HG03108 (cell line): ENCODE measurements at regions not wholly inside any gene's neighbourhood (a gene's known extent, or its start where the extent isn't known, plus 50 kb on each side); places are given as distances from the start of the nearest gene placed in this dataset.

Experiments used
- ATAC-seq: cut with Tn5 transposase; IDR thresholded peaks from one replicate; pipeline ENCODE4 v1.9.1; 2021; ENCODE audit warnings: moderate library complexity; ENCODE audit not compliant: unreplicated experiment

DNA sequence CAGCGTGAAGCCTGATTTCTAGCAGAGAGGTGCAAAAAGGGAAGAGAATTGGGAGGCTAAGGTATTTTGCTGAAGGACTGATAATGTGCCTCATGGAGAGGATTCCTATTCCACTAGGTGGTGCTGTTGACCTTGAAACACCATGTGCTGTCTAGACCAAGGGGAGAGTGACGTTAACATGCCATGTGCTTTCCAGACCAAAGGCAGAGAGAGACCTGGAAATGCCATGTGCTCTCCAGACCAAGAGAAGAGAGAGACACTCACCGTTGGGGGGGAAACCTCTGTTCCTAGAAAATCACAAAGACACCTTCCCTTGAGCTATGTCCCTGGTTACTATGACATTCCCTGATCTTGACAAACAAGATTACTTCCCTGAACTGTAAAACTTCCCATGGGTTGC is 286.0 kb upstream of the TUSC1 start:
- no peak for ATAC-seq

DNA sequence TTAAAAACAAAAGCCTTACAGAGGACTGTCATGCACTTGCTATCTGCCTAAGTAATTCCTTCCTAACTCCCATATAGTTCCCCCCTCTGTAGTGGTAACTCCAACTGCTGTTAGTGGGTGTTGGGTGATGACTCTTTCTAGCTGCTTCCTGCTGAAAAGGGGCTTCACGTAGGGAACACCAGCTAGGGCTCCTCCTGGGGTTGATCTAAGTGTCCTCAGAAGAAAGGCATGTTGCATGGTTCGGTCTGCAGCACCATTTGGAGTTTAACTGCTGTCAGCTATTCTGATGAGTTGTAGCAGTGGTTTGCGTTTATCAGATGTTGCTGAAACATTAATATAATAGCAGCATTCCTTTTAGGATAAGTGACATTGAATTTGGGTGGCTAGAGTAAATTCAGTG is 281.9 kb upstream of the TUSC1 start:
- no peak for ATAC-seq

DNA sequence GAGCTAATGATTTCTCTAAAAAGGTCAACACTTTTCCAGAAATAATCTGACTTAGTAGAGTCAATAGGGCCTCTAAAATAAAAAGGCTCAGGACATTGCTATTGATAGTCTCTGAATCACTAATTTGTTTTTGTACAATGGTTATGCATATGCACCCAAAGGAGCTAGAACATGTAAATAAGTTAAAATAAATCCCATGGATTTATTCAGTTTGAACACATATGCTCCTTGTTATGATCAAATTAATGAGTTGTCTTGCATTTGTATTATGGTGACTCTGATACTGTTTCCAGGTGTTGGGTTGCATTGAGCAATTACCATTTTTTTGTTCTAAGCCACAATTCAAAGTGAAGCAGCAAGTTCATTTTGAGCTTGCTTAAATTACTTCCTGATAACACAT is 276.0 kb upstream of the TUSC1 start:
- no peak for ATAC-seq

GRCh38 chr9:25948182-25948581 is 269.9 kb upstream of the TUSC1 start:
- no peak for ATAC-seq

DNA sequence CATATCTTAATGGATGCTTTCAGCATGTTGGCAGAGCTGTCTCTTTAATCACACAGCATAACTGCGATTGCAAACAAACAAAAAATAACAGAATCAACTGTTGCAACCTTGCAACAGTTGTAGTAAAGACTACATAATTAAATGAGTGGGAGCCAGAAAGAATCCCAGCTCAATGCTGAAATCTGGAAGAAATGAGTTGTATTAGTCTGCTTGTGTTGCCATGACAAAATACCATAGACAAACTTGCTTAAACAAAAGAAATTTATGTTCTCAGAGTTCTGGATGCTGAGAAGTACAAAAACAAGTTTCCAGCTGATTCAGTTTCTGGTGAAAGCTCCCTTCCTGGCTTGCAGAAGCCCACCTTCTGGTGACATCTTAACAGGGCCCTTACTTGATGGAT is 260.9 kb upstream of the TUSC1 start:
- no peak for ATAC-seq

- ATAC-seq: no peak
These were observed 257.8 kb upstream of the TUSC1 start for GRCh38 chr9:25936031-25936430.

DNA sequence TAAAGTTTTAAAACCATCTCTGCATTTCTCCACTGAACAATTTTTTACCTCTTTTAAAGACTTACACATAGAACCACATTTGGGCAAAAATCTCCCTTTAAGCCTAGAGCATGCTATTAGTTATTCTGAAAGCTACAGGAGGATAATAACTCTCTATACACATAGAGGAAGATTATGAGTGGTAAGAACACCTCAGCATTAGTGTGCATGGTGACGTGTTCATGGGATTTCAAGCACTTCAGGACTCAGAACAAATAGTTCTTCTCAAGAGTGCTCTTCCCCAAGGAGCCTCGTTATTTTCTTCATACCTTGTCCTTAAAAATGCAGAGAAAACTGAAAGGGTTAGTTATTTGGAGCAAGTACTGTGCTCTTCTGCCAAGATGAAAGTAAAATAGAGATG is 256.9 kb upstream of the TUSC1 start:
- no peak for ATAC-seq

DNA sequence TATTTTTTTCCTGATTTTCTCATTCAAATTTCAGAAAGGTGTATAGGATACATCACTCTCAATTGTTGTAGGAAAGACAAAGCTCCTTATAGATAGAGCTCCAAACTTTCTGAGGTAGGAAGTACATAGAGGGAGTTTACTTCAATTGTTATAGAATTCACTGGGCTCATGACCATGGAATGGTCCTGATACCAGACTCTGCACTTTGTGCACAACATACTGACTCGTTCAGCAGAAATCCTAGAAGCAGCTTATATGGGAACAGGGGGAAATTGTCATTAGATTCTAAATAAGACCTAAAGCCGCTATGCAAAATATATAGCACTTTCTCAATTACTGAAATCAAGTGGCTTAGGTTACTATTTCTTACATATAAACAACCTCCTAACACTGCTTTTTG is 240.5 kb upstream of the TUSC1 start:
- no peak for ATAC-seq

DNA sequence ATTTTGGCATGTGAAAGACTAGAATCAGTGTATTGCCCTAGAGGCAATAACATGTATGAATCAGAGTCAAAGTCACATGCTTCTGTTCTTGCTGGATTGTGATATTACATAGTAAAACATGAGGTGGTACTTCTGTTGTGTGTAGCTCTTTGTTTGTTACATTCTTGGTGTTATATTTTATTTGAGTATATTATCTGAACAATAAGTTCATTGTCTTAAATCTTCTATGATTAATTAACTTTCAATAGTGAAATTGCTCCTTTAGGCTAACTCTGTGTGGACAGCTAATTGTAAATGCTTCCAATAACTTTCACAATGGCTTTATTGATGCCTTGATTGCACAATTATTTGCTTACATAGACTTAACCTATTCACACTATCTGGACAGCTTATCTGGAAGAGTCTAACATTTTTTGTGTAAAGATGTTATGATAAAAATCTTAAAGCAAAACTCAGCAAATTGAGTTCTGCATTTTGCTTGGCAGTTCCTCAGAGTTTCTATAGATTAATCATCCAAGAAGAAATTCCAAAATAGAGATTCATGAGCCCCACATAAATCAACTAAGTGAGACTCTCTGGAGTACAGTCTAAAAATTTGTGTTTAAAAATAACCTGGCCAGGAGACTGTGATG is 239.6 kb upstream of the TUSC1 start:
- no peak for ATAC-seq

DNA sequence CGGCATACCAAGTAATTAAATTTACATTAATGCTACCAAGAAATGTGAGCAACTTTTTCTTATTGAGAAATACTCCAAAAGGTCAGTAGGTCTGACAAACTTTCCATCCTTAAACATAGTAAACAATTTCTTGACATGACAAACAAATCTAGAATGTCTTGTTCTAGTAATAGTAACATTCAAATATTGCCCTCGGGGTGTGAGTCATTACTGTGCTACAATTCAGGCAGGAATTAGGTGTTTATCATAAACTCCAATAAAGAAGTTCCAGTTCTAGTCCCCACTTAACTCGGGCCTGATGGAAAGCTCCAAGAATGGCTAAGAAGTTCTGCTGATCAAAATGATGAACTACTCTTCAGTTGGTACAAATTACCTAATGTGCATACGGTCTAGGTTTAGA is 235.6 kb upstream of the TUSC1 start:
- ATAC-seq: no peak

GRCh38 chr9:25904701-25905100 is 226.5 kb upstream of the TUSC1 start:
- no peak for ATAC-seq

DNA sequence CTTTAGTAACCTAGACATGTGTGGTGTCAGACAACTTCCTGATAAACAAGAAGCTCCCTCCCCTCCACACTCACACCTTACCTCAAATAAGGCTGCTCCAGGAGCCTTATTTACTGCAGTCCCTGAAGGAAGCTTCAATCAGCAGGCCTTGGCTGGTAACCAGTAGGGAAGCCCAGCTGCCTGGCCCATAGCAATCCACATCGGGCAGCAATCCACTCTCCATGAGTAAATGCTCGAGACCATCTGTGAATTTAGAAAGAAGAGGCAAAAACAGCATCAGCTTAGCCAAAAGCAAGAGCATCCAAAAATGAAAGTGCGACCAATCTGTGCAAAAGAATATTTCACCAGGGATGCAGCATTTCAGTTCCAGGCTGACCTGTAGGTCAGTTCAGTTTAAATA is 213.3 kb upstream of the TUSC1 start:
- no peak for ATAC-seq

- no peak for ATAC-seq
These were observed 211.4 kb upstream of the TUSC1 start for GRCh38 chr9:25889661-25890060.

- no peak for ATAC-seq
These were observed 198.0 kb upstream of the TUSC1 start for GRCh38 chr9:25876248-25876647.

DNA sequence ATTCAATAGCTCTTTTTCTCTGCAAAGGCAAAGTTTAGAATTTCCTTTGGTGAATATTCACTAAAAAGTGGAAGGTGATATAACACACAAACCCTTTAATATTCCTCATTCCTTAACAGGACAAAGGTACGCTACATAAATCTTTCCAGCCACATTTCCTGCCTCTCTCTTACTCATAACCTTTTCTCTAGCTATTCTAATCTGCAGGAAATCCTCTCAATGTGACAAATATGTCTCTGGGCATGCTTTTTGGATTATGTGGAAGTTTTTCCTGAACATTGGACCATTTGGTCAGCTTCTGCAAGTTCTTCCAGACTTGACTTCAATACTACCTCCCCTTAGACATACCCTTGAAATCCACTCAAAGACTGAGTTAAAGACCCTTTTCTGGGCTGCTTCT is 186.3 kb upstream of the TUSC1 start:
- no peak for ATAC-seq

- no peak for ATAC-seq
These were observed 183.2 kb upstream of the TUSC1 start for GRCh38 chr9:25861421-25861820.

DNA sequence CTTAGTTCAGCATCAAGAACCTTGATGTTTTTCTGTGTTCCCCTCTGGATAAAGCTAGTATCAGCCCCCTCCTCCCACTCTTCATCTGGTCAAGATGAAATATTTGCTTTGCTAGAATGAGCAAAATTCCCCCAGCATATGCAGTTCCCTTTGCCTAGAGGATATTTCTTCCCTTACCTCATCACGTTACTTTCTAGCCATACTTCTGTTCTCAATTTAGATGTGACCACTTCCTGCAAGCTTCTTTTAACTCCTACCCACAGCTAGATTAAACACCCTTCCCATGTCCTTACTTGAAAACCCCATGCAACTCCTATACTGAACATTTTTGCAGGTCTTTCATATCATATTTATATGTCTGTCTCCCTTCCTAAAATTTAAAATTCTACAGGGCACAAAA is 178.9 kb upstream of the TUSC1 start:
- ATAC-seq: no peak

- ATAC-seq: no peak
These were observed 172.6 kb upstream of the TUSC1 start for GRCh38 chr9:25850803-25851202.

DNA sequence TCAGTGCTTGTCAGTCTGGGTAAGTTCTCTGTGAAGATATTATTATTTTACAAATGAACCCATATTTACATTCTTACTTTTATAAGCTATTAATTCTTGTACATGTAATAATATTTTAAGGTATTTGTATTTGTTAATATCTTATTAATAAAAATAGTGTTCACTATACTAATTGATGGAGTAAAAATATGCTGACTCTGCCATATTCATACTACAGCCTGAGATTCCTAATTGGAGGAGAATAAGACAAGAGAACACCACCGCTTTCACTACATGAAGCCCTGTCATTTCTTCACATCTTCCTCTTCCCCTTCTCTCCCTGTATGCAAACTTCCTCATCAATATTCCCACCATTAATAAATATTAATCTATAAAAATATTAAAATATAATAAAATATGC is 167.6 kb upstream of the TUSC1 start:
- no peak for ATAC-seq

DNA sequence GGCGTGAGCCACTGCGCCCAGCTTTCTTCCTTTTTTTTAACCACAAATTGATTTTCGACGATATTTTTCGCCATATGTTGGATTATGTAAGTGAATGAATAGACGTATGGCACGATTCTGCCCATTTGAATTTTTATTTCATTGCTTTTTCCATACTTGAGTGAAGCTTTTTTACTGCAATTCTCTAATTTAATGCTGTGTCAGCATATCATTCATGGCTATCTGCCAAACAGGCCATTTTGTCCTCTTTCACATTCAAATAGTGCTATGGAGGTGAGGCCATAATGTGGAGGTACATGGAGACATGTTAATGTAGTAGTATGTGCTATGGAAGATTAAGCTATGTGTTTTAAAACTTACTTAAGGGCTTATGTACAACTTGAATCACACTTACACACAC is 152.1 kb upstream of the TUSC1 start:
- ATAC-seq: no peak

- no peak for ATAC-seq
These were observed 149.4 kb upstream of the TUSC1 start for GRCh38 chr9:25827626-25828025.

- ATAC-seq: no peak
These were observed 138.2 kb upstream of the TUSC1 start for GRCh38 chr9:25816439-25816838.

- no peak for ATAC-seq
These were observed 135.8 kb upstream of the TUSC1 start for GRCh38 chr9:25814023-25814422.

DNA sequence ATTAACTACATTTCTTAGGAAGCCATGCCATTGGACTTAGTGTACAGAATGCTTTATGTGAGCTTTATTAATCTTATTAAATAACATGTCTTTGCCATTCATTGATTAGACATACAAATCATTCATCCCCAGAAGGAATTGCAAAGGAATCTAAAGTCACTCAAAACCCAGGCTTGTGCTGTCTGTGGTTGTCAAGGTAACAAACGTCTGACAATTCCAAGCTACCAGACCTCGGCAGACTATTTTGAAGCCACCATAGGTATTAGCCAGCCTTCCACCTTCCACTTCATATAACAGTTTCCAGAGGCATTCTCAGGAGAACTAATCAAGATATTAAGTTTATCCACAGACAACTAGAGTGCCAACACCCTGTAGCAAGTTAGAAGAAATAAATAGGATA is 135.2 kb upstream of the TUSC1 start:
- no peak for ATAC-seq
